ENCODE measurements at regions not wholly inside any gene's neighbourhood (a gene's known extent, or its start where the extent isn't known, plus 50 kb on each side); places are given as distances from the start of the nearest gene placed in this dataset.

DNA sequence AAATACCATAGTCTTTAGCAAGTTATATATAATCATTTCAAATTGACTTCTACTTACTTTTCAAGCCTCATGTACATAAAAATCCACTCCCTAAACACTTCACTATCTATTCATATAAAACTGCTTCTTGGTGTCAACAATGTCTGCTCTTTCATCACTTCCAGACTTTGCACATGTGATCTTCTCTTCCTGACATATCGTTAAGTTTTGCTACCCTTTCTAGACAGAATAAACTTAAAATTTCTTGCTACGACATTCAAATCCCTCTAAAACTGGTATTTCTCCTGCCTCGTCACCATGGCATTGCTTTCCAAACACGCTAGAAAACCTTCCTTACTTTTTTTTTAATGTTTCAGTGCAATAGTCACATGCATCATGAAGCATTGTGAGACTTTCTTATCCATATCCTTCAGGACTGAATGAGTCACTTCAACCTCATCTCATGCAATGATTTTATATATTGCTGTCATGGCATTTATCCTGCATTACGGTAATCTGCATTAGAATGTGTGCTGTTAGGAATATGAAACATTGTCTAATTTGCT lies 122.8 kb downstream of the GMNC start:
- Histone ChIP-seq H3K4me3 (no peak overlapping the region), H3K27ac (ENCODE audit: low read depth in 1 of 2, low read length in 1 of 2) (no peak overlapping the region), H3K4me1 (ENCODE audit: control insufficient read depth in 5 of 5, insufficient read depth in 5 of 5, low read length in 5 of 5) (no peaks in the 10 kb centered on the region), H3K27me3 (ENCODE audit: control insufficient read depth in 3 of 3, insufficient read depth in 3 of 3, low read length in 2 of 3) (no peaks in the 10 kb centered on the region), H3K36me3 (ENCODE audit: control insufficient read depth in 4 of 4, insufficient read depth in 4 of 4, low read length in 4 of 4) (no peaks in the 10 kb centered on the region), H3K9ac (ENCODE audit: insufficient read depth in 1 of 2, low read length in 2 of 2) (no peak overlapping the region), H3K9me3 (ENCODE audit: control insufficient read depth in 4 of 4, insufficient read depth in 3 of 4, low read length in 3 of 4) (no peaks in the 10 kb centered on the region)
- no peak for DNase-seq
- 85 to 86% methylated on average over 5 of the region's 5 CpGs for WGBS, 2 donors
- TF ChIP-seq, protein P1, sequence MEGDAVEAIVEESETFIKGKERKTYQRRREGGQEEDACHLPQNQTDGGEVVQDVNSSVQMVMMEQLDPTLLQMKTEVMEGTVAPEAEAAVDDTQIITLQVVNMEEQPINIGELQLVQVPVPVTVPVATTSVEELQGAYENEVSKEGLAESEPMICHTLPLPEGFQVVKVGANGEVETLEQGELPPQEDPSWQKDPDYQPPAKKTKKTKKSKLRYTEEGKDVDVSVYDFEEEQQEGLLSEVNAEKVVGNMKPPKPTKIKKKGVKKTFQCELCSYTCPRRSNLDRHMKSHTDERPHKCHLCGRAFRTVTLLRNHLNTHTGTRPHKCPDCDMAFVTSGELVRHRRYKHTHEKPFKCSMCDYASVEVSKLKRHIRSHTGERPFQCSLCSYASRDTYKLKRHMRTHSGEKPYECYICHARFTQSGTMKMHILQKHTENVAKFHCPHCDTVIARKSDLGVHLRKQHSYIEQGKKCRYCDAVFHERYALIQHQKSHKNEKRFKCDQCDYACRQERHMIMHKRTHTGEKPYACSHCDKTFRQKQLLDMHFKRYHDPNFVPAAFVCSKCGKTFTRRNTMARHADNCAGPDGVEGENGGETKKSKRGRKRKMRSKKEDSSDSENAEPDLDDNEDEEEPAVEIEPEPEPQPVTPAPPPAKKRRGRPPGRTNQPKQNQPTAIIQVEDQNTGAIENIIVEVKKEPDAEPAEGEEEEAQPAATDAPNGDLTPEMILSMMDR (IDR thresholded peaks at IDR 0.05; ENCODE audit: control extremely low read depth, extremely low read depth) = no peak
- ATAC-seq (ENCODE audit: insufficient read depth, low FRiP score) = no peak

DNA sequence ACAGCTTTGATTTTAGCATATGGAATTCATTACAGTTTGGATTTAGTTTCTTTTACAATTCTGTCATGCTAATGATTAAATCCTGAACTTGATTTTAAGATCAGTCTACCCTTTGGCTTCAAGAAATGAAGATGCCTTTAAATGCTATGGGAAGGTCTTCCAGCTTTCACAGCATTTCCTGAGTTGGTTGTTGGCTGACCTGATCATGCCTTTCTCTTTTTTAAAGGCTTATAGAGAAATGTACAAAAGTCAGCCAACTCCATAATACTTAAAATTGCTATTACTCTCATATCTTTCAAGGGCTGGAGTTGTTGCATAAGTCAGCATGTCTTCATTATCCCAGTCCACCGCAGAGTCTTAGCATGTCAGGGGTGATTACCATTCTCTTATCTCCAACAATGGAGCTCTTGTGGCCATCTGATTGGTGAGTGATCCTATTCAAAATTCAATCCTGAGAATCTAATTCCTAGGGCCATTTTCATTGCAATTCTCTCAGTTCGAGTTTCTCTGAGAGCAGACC lies 123.8 kb downstream of the GMNC start:
- DNase-seq (peak in 1 of 3 donors; percentile 22), ATAC-seq (ENCODE audit: insufficient read depth, low FRiP score) (no peak)
- H3K27me3 ChIP-seq (ENCODE audit: control insufficient read depth in 3 of 3, insufficient read depth in 3 of 3, low read length in 2 of 3) = no peaks in the 10 kb centered on the region
- no peaks in the 10 kb centered on the region for H3K36me3 ChIP-seq (ENCODE audit: control insufficient read depth in 4 of 4, insufficient read depth in 4 of 4, low read length in 4 of 4)
- H3K4me3 ChIP-seq = no peak overlapping the region
- H3K4me1 ChIP-seq (ENCODE audit: control insufficient read depth in 5 of 5, insufficient read depth in 5 of 5, low read length in 5 of 5) = no peaks in the 10 kb centered on the region
- no peak overlapping the region for H3K9ac ChIP-seq (ENCODE audit: insufficient read depth in 1 of 2, low read length in 2 of 2)
- H3K9me3 ChIP-seq (ENCODE audit: control insufficient read depth in 4 of 4, insufficient read depth in 3 of 4, low read length in 3 of 4) = no peaks in the 10 kb centered on the region
- TF ChIP-seq, protein P1 (IDR thresholded peaks at IDR 0.05; ENCODE audit: control extremely low read depth, extremely low read depth) = no peak
- no peak overlapping the region for H3K27ac ChIP-seq (ENCODE audit: low read depth in 1 of 2, low read length in 1 of 2)
- 82 to 87% methylated on average over 2 of the region's 2 CpGs for WGBS, 2 donors

DNA sequence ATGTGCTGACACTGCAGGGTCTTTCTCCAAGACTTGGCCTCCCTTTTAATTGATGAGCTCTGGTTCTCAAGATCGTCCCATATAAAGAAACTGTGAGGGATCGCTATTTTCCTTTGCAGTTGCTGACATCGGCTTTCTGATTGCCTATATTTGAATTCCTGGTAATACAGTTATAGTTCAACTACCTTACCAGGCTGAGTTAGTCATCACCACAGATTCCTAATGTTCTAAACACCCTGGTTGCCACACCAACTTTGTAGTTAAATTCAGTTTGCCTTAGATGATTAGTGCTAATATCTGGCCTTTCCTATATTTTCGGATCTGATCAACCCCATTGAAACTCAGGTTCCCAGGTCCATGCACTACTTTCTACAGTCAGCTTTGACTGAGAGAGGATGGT lies 125.0 kb downstream of the GMNC start:
- ATAC-seq (ENCODE audit: insufficient read depth, low FRiP score) = no peak
- TF ChIP-seq, protein P1 (IDR thresholded peaks at IDR 0.05; ENCODE audit: control extremely low read depth, extremely low read depth) = no peak

DNA sequence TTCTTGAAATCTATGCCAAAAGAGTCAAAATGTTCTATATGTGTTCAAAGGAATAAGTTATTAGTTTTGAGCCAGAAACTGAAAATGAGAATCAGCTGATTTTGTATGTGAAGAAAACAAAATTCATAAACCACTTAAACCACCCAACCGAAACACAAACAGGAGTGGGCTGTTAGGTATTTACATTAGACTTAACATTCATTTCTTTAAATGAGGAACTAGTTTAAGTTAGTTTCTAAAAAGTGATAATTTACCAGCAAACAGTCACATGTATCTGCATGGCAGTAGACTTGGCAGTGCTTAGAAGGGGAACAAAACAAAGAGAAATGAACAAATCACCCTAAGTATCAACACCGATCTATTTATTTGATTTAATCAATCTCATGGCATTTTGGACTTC lies 128.0 kb downstream of the GMNC start:
- TF ChIP-seq, protein P1 (IDR thresholded peaks at IDR 0.05; ENCODE audit: control extremely low read depth, extremely low read depth) = no peak
- Histone ChIP-seq H3K27me3 (ENCODE audit: control insufficient read depth in 3 of 3, insufficient read depth in 3 of 3, low read length in 2 of 3) (no peaks in the 10 kb centered on the region), H3K4me3 (no peak overlapping the region), H3K27ac (ENCODE audit: low read depth in 1 of 2, low read length in 1 of 2) (no peak overlapping the region), H3K4me1 (ENCODE audit: control insufficient read depth in 5 of 5, insufficient read depth in 5 of 5, low read length in 5 of 5) (no peaks in the 10 kb centered on the region), H3K9ac (ENCODE audit: insufficient read depth in 1 of 2, low read length in 2 of 2) (no peak overlapping the region), H3K9me3 (ENCODE audit: control insufficient read depth in 4 of 4, insufficient read depth in 3 of 4, low read length in 3 of 4) (no peaks in the 10 kb centered on the region), H3K36me3 (ENCODE audit: control insufficient read depth in 4 of 4, insufficient read depth in 4 of 4, low read length in 4 of 4) (no peaks in the 10 kb centered on the region)
- WGBS, 2 donors = 89 to 93% methylated on average over 2 of the region's 2 CpGs
- no peak for ATAC-seq (ENCODE audit: insufficient read depth, low FRiP score)
- no peak for DNase-seq

More for the DNA sequence above, 125.0 kb downstream of the GMNC start:
- Histone ChIP-seq H3K27ac (ENCODE audit: low read depth in 1 of 2, low read length in 1 of 2) (no peak overlapping the region), H3K9ac (ENCODE audit: insufficient read depth in 1 of 2, low read length in 2 of 2) (no peak overlapping the region), H3K36me3 (ENCODE audit: control insufficient read depth in 4 of 4, insufficient read depth in 4 of 4, low read length in 4 of 4) (no peaks in the 10 kb centered on the region), H3K4me3 (no peak overlapping the region), H3K9me3 (ENCODE audit: control insufficient read depth in 4 of 4, insufficient read depth in 3 of 4, low read length in 3 of 4) (no peaks in the 10 kb centered on the region), H3K27me3 (ENCODE audit: control insufficient read depth in 3 of 3, insufficient read depth in 3 of 3, low read length in 2 of 3) (no peaks in the 10 kb centered on the region), H3K4me1 (ENCODE audit: control insufficient read depth in 5 of 5, insufficient read depth in 5 of 5, low read length in 5 of 5) (no peaks in the 10 kb centered on the region)
- WGBS, 2 donors = 94 to 97% methylated on average over 4 of the region's 4 CpGs
- no peak for DNase-seq
